DOHH2 (cell line): ENCODE measurements at regions not wholly inside any gene's neighbourhood (a gene's known extent, or its start where the extent isn't known, plus 50 kb on each side); places are given as distances from the start of the nearest gene placed in this dataset.

Experiments
- H3F3A ChIP-seq: fragments of 200-600 bp; sonication (generic), shearing (Covaris generic); 2 replicates; pipeline ENCODE4 v1.6.0; 2016; ENCODE audit warnings: antibody characterized with exemption, mild to moderate bottlenecking; ENCODE audit not compliant: control insufficient read depth, insufficient read depth
- H3K27ac ChIP-seq: fragments of 200-600 bp; sonication (generic); 2 replicates; pipeline ENCODE4 v1.5.1; 2014; ENCODE audit warnings: low read depth, mild to moderate bottlenecking, low read length, moderate library complexity
- H3K27me3 ChIP-seq: fragments of 200-600 bp; sonication (generic); 2 replicates; pipeline ENCODE4 v1.6.1; 2014; ENCODE audit warnings: mild to moderate bottlenecking, low read length, mixed read lengths; ENCODE audit not compliant: control insufficient read depth
- H3K36me3 ChIP-seq: fragments of 200-600 bp; sonication (generic); 2 replicates; pipeline ENCODE4 v1.6.1; 2014; ENCODE audit warnings: mild to moderate bottlenecking, low read length, moderate library complexity, mixed read lengths; ENCODE audit not compliant: control insufficient read depth
- H3K4me1 ChIP-seq: fragments of 200-600 bp; sonication (generic); 2 replicates; pipeline ENCODE4 v1.6.1; 2014; ENCODE audit warnings: mild to moderate bottlenecking, low read length, mixed read lengths; ENCODE audit not compliant: control insufficient read depth
- H3K4me2 ChIP-seq: fragments of 200-600 bp; sonication (generic); 2 replicates; pipeline ENCODE4 v1.6.0; 2014; ENCODE audit warnings: mild to moderate bottlenecking, low read length, moderate library complexity
- H3K4me3 ChIP-seq: fragments of 200-600 bp; sonication (generic); 2 replicates; pipeline ENCODE4 v1.5.1; 2014; ENCODE audit warnings: mild to moderate bottlenecking, low read length, mixed read lengths
- H3K79me2 ChIP-seq: fragments of 200-600 bp; sonication (generic); 2 replicates; pipeline ENCODE4 v1.6.1; 2014; ENCODE audit warnings: mild to moderate bottlenecking, low read length, mixed read lengths; ENCODE audit not compliant: control insufficient read depth
- H3K9me2 ChIP-seq: fragments of 200-600 bp; sonication (generic); replicated peaks from 2 replicates; pipeline ENCODE4 v1.6.1; 2014; ENCODE audit warnings: mild to moderate bottlenecking, low read length, mixed read lengths; ENCODE audit not compliant: control insufficient read depth
- H3K9me3 ChIP-seq: fragments of 200-600 bp; sonication (generic); 2 replicates; pipeline ENCODE4 v1.6.1; 2014; ENCODE audit warnings: antibody characterized with exemption, low read length, mixed read lengths; ENCODE audit not compliant: control insufficient read depth, insufficient read depth
- H4K20me1 ChIP-seq: fragments of 200-600 bp; sonication (generic); 2 replicates; pipeline ENCODE4 v1.6.0; 2014; ENCODE audit warnings: low read depth, mild to moderate bottlenecking, antibody characterized with exemption, low read length, moderate library complexity; ENCODE audit not compliant: control insufficient read depth, insufficient read depth
- EZH2phosphoT487 ChIP-seq: fragments of 200-600 bp; sonication (generic); IDR thresholded peaks from 2 replicates; pipeline ENCODE4 v1.6.1; 2017; ENCODE audit warnings: borderline replicate concordance, mild to moderate bottlenecking, antibody characterized with exemption, low read length, moderate library complexity, mixed read lengths
- TF ChIP-seq, protein P1 (sequence below): fragments of 200-600 bp; sonication (generic); IDR thresholded peaks from one replicate; pipeline ENCODE4 v1.5.1; 2014; ENCODE audit warnings: antibody characterized with exemption, mild to moderate bottlenecking, low read depth, low read length; ENCODE audit not compliant: poor library complexity, severe bottlenecking

DNA sequence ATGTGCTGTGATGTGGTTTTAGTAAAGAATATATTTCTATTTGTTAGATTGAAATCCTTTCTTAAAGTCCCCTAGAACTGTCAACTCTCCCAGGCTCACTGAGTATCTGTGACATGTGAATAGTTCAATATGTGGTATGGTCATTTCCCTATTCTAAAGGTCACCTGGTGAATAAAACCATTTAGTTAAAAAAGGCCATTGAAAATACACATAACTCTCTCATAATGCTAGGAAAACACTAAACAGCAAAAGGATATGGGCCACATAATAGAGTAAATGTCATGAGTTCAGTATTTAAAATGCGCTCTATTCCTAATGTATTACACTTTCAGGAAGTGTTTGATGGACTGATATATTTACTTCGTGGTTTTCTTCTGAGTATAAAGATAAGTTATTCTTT, 420.9 kb upstream of the JAG1 start:
- H3K27me3 ChIP-seq: no peaks in the 10 kb centered on the region
- no peaks in the 10 kb centered on the region for H3K36me3 ChIP-seq
- H3K9me2 ChIP-seq: no peaks in the 10 kb centered on the region
- H3K79me2 ChIP-seq: no peaks in the 10 kb centered on the region
- no peaks in the 10 kb centered on the region for H3K9me3 ChIP-seq
- H3K4me3 ChIP-seq: no peak overlapping the region
- H3K27ac ChIP-seq: no peak overlapping the region
- H3K4me2 ChIP-seq: no peak overlapping the region
- H4K20me1 ChIP-seq: no peaks in the 10 kb centered on the region
- H3K4me1 ChIP-seq: no peaks in the 10 kb centered on the region
- TF ChIP-seq, protein P1, sequence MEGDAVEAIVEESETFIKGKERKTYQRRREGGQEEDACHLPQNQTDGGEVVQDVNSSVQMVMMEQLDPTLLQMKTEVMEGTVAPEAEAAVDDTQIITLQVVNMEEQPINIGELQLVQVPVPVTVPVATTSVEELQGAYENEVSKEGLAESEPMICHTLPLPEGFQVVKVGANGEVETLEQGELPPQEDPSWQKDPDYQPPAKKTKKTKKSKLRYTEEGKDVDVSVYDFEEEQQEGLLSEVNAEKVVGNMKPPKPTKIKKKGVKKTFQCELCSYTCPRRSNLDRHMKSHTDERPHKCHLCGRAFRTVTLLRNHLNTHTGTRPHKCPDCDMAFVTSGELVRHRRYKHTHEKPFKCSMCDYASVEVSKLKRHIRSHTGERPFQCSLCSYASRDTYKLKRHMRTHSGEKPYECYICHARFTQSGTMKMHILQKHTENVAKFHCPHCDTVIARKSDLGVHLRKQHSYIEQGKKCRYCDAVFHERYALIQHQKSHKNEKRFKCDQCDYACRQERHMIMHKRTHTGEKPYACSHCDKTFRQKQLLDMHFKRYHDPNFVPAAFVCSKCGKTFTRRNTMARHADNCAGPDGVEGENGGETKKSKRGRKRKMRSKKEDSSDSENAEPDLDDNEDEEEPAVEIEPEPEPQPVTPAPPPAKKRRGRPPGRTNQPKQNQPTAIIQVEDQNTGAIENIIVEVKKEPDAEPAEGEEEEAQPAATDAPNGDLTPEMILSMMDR: no peak
- TF ChIP-seq EZH2phosphoT487: no peak
- no peaks in the 10 kb centered on the region for H3F3A ChIP-seq

DNA sequence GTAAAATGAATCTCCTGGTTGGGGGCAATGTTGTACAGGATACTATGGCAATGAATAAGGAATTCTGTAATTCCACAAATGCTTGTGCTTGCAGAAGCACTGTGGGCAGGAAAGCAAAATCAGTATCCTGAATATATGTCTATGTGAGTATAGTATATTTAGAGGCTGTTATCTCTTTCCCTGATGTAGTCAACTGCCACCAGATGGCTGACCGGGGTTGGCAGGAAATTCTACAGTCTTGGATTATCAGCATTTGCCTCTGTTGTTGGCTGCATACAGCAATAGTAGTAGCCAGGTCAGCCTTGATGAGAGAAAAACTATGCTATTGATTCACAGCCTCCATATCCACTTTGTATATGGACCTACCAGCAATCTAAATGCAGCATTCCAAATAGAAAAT, 425.1 kb upstream of the JAG1 start:
- Histone ChIP-seq H3K36me3 (no peaks in the 10 kb centered on the region), H3K4me3 (no peak overlapping the region), H3K79me2 (no peaks in the 10 kb centered on the region), H3K27ac (no peak overlapping the region), H4K20me1 (no peaks in the 10 kb centered on the region), H3K9me2 (no peaks in the 10 kb centered on the region), H3K27me3 (no peaks in the 10 kb centered on the region), H3K9me3 (no peaks in the 10 kb centered on the region), H3F3A (no peaks in the 10 kb centered on the region), H3K4me2 (no peak overlapping the region), H3K4me1 (no peaks in the 10 kb centered on the region)
- TF ChIP-seq EZH2phosphoT487: no peak
- TF ChIP-seq, protein P1: no peak

DNA sequence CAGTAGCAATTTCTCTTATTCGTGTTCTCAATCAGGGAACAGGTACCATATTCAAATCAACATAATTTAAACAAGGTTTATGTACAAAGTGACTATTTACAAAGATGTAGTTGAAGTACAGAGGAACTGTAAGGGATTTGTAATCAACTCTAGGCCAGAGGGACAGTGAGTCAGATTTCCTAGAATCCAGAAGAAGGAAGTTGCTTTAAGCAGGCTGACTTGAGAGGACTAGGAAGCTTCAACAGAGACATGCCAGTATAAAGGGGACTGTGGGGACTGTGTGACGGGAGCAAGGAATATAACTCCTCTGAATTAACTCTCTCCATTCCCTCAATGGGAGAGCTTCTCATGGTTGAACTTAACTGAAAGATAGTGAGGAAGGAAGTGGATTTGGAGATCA, 427.4 kb upstream of the JAG1 start:
- Histone ChIP-seq H3K27ac (no peak overlapping the region), H3K36me3 (no peaks in the 10 kb centered on the region), H3F3A (no peaks in the 10 kb centered on the region), H3K4me2 (no peak overlapping the region), H3K4me1 (no peaks in the 10 kb centered on the region), H3K4me3 (no peak overlapping the region), H3K9me2 (no peaks in the 10 kb centered on the region), H3K27me3 (no peaks in the 10 kb centered on the region), H3K9me3 (no peaks in the 10 kb centered on the region), H3K79me2 (no peaks in the 10 kb centered on the region), H4K20me1 (no peaks in the 10 kb centered on the region)
- TF ChIP-seq EZH2phosphoT487: no peak
- TF ChIP-seq, protein P1: no peak

DNA sequence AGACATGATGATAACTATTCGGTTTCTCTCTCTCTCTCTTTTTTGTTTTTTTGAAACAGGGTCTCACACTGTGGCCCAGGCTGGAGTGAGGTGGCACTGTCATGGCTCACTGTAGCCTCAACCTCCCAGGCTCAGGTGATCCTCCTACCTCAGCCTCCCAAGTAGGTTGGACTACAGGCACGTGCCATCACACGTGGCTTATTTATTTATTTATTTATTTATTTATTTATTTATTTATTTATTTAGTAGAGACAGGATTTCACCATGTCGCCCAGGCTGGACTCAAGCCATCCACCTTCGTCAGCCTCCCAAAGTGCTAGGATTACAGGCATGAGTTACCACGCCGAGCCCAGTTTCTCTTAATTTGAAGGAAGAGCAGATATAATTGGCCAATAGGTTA, 427.9 kb upstream of the JAG1 start:
- Histone ChIP-seq H3K27ac (no peak overlapping the region), H4K20me1 (no peaks in the 10 kb centered on the region), H3K4me1 (no peaks in the 10 kb centered on the region), H3K36me3 (no peaks in the 10 kb centered on the region), H3F3A (no peaks in the 10 kb centered on the region), H3K4me2 (no peak overlapping the region), H3K9me3 (no peaks in the 10 kb centered on the region), H3K4me3 (no peak overlapping the region), H3K9me2 (no peaks in the 10 kb centered on the region), H3K27me3 (no peaks in the 10 kb centered on the region), H3K79me2 (no peaks in the 10 kb centered on the region)
- no peak for TF ChIP-seq EZH2phosphoT487
- TF ChIP-seq, protein P1: no peak
